ENCODE measurements at regions not wholly inside any gene's neighbourhood (a gene's known extent, or its start where the extent isn't known, plus 50 kb on each side); places are given as distances from the start of the nearest gene placed in this dataset.

DNA sequence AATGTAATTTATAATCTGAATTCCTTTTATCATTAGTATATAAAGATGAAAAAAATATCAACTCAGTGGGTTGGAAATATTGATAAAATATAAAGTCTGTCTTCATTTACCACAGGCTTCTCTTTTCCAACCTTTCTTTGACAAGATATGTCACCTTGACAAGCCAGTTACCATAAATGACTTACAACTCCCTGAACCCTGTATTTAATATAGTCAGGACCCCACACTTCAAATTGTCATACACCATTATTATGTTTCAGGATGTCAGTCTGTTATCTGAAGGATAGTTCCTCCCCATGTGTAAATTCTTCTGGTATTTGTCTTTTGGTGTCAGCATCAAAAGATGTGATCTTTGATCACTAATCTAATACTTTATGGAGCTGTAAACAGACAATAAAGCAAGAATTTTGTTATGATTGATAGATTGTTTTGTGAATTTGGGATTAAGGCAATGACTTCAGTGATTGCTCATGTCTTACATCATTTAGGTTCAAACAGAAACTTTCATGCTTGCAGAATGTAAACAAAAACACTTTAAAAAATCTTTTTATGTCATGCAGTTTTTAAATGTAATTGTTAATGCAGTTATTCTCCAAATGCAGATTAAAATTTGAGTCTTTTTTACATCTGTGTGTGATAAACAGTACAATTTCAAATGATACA is 503.5 kb upstream of the BCHE start:
- no peaks in the 10 kb centered on the region for H3K4me1 ChIP-seq
- no peaks in the 10 kb centered on the region for H3K36me3 ChIP-seq (replicated peaks in 1 of 2; ENCODE audit: insufficient read depth in 1 of 2, low read depth in 2 of 2)
- DNase-seq (no peak), ATAC-seq (no peak)
- no peaks in the 10 kb centered on the region for H3K9me3 ChIP-seq
- intact Hi-C loops (cut with DNase I): no loop called here
- no peaks in the 10 kb centered on the region for H3K27me3 ChIP-seq
- no peak overlapping the region for H3K27ac ChIP-seq
- TF ChIP-seq POLR2A (IDR thresholded peaks at IDR 0.05): no peak
- TF ChIP-seq, protein P1, sequence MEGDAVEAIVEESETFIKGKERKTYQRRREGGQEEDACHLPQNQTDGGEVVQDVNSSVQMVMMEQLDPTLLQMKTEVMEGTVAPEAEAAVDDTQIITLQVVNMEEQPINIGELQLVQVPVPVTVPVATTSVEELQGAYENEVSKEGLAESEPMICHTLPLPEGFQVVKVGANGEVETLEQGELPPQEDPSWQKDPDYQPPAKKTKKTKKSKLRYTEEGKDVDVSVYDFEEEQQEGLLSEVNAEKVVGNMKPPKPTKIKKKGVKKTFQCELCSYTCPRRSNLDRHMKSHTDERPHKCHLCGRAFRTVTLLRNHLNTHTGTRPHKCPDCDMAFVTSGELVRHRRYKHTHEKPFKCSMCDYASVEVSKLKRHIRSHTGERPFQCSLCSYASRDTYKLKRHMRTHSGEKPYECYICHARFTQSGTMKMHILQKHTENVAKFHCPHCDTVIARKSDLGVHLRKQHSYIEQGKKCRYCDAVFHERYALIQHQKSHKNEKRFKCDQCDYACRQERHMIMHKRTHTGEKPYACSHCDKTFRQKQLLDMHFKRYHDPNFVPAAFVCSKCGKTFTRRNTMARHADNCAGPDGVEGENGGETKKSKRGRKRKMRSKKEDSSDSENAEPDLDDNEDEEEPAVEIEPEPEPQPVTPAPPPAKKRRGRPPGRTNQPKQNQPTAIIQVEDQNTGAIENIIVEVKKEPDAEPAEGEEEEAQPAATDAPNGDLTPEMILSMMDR (IDR thresholded peaks at IDR 0.05): no peak
- no peak overlapping the region for H3K4me3 ChIP-seq

DNA sequence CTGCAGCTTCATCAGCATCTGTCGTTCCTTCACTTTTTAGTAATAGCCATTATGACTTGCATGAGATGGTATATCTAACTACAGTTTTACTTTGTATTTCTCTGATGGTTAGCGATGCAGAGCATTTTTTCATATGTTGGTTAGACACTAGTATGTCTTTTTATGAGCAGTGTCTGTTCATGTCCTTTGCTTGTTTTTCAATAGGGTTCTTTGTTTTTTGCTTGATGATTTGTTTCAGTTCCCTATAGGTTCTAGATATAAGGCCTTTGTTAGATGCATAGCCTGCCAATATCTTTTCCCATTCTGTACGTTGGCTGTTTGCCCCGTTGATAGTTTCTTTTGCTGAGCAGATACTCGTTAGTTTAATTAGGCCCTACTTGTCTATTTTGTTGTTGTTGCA is 487.2 kb upstream of the BCHE start:
- no peak for DNase-seq
- no peak overlapping the region for H3K4me3 ChIP-seq
- TF ChIP-seq POLR2A (IDR thresholded peaks at IDR 0.05): no peak
- TF ChIP-seq, protein P1 (IDR thresholded peaks at IDR 0.05): no peak
- no peaks in the 10 kb centered on the region for H3K4me1 ChIP-seq
- no peak overlapping the region for H3K27ac ChIP-seq
- H3K9me3 ChIP-seq: no peaks in the 10 kb centered on the region
- intact Hi-C loops (cut with DNase I): no loop called here
- ATAC-seq: no peak
- WGBS, 2 donors: 73 to 79% methylated on average over 5 of the region's 5 CpGs
- H3K27me3 ChIP-seq: no peaks in the 10 kb centered on the region
- no peaks in the 10 kb centered on the region for H3K36me3 ChIP-seq (replicated peaks in 1 of 2; ENCODE audit: insufficient read depth in 1 of 2, low read depth in 2 of 2)

DNA sequence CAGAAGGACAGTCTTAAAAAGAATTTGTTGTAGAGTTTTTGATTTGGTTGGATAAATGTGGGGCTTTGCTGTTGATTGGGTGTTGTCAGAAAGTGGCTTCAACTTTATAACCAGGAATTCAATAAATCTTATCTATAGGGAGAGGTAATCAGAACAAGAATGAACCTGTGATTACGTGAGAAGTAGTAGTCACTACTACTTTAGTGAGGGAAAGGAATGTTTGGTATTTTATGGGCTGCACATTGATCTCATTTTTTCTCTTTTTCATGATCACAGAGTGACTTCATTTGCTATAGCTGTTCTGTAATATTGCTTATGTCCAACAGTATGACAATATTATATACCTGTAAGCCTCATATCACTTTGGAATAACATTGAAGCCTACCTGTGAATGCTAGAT is 485.2 kb upstream of the BCHE start:
- Histone ChIP-seq H3K9me3 (no peaks in the 10 kb centered on the region), H3K27me3 (no peaks in the 10 kb centered on the region), H3K4me1 (no peaks in the 10 kb centered on the region), H3K4me3 (no peak overlapping the region), H3K27ac (no peak overlapping the region), H3K36me3 (replicated peaks in 1 of 2; ENCODE audit: insufficient read depth in 1 of 2, low read depth in 2 of 2) (no peaks in the 10 kb centered on the region)
- ATAC-seq: no peak
- DNase-seq: no peak
- TF ChIP-seq POLR2A (IDR thresholded peaks at IDR 0.05): no peak
- TF ChIP-seq, protein P1 (IDR thresholded peaks at IDR 0.05): no peak
- intact Hi-C loops (cut with DNase I): no loop called here
- 37 to 52% methylated on average over 1 of the region's 1 CpG for WGBS, 2 donors

DNA sequence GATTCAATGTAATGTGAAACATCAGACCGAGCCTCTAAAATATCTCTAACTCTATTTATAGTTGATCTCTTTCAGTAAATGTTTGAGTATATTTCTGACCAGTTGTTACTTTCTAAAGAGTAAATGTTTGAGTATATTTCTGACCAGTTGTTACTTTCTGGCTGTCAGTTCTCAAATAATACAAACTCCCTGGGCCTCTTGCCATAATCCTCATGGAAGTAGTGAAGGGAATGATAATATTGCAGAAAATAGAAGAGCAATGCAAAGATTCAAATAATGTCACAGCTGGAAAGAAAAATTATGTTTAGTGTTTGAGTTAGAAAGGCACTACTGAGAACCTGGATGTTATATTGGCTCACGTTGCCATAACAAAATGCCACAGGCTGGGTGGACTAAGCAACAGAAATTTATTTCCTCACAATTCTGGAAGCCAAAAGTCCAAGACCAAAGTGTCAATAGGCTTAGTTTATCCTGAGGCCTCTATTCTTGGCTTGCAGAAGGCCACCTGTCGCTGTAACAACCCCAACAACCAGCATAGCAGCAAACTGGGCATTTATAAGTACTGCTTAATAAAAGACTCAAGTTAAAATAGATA is 470.6 kb upstream of the BCHE start:
- Histone ChIP-seq H3K4me1 (no peaks in the 10 kb centered on the region), H3K9me3 (no peaks in the 10 kb centered on the region), H3K36me3 (replicated peaks in 1 of 2; ENCODE audit: insufficient read depth in 1 of 2, low read depth in 2 of 2) (no peaks in the 10 kb centered on the region), H3K27me3 (no peaks in the 10 kb centered on the region), H3K4me3 (no peak overlapping the region), H3K27ac (no peak overlapping the region)
- WGBS, 2 donors: 76 to 79% methylated on average over 3 of the region's 3 CpGs
- ATAC-seq (no peak), DNase-seq (no peak)
- TF ChIP-seq POLR2A (IDR thresholded peaks at IDR 0.05): no peak
- TF ChIP-seq, protein P1 (IDR thresholded peaks at IDR 0.05): no peak
- intact Hi-C loops (cut with DNase I): no loop called here

DNA sequence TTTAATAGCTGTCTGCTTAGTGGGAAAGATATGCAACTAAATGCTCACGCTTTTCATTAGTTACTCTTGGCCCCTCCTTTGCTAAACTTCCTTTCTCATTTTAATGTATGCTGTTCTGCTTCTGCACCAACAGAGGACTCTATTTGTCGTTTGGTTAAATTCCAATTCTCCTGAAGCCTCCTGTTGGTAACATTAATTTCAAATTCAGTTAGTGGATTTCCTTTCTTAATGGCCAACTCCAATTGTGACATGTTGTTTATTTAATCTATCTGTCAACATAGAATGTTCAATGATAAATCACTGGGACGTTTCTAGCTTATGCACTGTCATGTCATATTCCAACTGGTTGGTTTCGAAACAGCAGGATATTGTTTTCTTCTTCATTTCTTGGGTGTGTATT is 467.4 kb upstream of the BCHE start:
- intact Hi-C loops (cut with DNase I): no loop called here
- TF ChIP-seq, protein P1 (IDR thresholded peaks at IDR 0.05): no peak
- no peak for TF ChIP-seq POLR2A (IDR thresholded peaks at IDR 0.05)
- ATAC-seq: no peak
- WGBS, 2 donors: 49 to 60% methylated on average over 4 of the region's 4 CpGs
- H3K4me3 ChIP-seq: no peak overlapping the region
- H3K9me3 ChIP-seq: no peaks in the 10 kb centered on the region
- DNase-seq: no peak
- no peaks in the 10 kb centered on the region for H3K36me3 ChIP-seq (replicated peaks in 1 of 2; ENCODE audit: insufficient read depth in 1 of 2, low read depth in 2 of 2)
- no peaks in the 10 kb centered on the region for H3K4me1 ChIP-seq
- no peaks in the 10 kb centered on the region for H3K27me3 ChIP-seq
- no peak overlapping the region for H3K27ac ChIP-seq

Measured in body of pancreas (tissue), 4 donors.